ENCODE measurements at regions not wholly inside any gene's neighbourhood (a gene's known extent, or its start where the extent isn't known, plus 50 kb on each side); places are given as distances from the start of the nearest gene placed in this dataset.

GRCh38 chr4:179624768-179625181, 2182.5 kb upstream of the AGA start:
- H3K36me3 ChIP-seq, result no peaks in the 10 kb centered on the region
- 55 to 64% (median 56%) methylated on average over 4 of the region's 4 CpGs for WGBS, 5 donors
- no peak for DNase-seq

GRCh38 chr4:179625406-179625805, 2183.2 kb upstream of the AGA start:
- no peaks in the 10 kb centered on the region for H3K36me3 ChIP-seq
- no peak for TF ChIP-seq POLR2AphosphoS5 (IDR thresholded peaks at IDR 0.05)
- no peak for TF ChIP-seq POLR2A (IDR thresholded peaks at IDR 0.05)
- no peak for TF ChIP-seq CTCF (IDR thresholded peaks at IDR 0.05 in 8 of 11, conservative IDR thresholded peaks at IDR 0.05 in 3 of 11)
- no peaks in the 10 kb centered on the region for H3K27me3 ChIP-seq (replicated peaks in 1 of 7)
- H3K27ac ChIP-seq, result no peak overlapping the region
- WGBS, 5 donors, result 49 to 78% (median 58%) methylated on average over 1 of the region's 1 CpG
- H3K4me3 ChIP-seq, result no peak overlapping the region
- DNase-seq, result no peak
- no peaks in the 10 kb centered on the region for H3K9me3 ChIP-seq
- no peaks in the 10 kb centered on the region for H3K4me1 ChIP-seq
- intact Hi-C loops (cut with DNase I; ENCODE audit: low total_unique reads), result no loop called here

More at GRCh38 chr4:179624768-179625181, 2182.5 kb upstream of the AGA start:
- intact Hi-C loops (cut with DNase I; ENCODE audit: low total_unique reads), result no loop called here
- no peaks in the 10 kb centered on the region for H3K9me3 ChIP-seq
- no peaks in the 10 kb centered on the region for H3K4me1 ChIP-seq
- no peaks in the 10 kb centered on the region for H3K27me3 ChIP-seq (replicated peaks in 1 of 7)
- no peak overlapping the region for H3K27ac ChIP-seq
- TF ChIP-seq POLR2AphosphoS5 (IDR thresholded peaks at IDR 0.05) (no peak), POLR2A (IDR thresholded peaks at IDR 0.05) (no peak), CTCF (IDR thresholded peaks at IDR 0.05 in 8 of 11, conservative IDR thresholded peaks at IDR 0.05 in 3 of 11) (no peak)
- no peak overlapping the region for H3K4me3 ChIP-seq

DNA sequence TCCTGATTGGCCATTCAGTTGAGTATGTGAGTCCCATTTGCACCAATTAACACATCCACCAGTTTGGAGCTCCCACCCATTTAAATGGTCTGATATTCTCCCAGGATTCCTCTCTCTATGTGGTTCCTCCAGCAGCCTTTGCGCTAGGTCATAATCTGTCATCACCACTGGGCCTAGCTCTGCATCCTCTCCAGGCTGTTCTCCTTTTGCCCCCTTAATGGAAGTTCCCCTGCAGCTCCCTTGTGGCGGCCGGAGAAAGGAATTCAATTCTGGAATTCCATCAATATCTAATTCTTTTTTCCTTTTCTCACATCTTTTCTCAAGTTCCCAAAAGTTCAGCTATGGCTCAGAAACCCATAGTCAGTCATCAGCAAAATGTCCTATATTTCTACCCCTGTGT, 2184.4 kb upstream of the AGA start:
- Histone ChIP-seq H3K36me3 (no peaks in the 10 kb centered on the region), H3K4me1 (no peaks in the 10 kb centered on the region), H3K27ac (no peak overlapping the region), H3K4me3 (no peak overlapping the region), H3K9me3 (no peaks in the 10 kb centered on the region), H3K27me3 (replicated peaks in 1 of 7) (no peaks in the 10 kb centered on the region)
- 67 to 95% (median 78%) methylated on average over 3 of the region's 3 CpGs for WGBS, 5 donors
- intact Hi-C loops (cut with DNase I; ENCODE audit: low total_unique reads), result no loop called here
- no peak for TF ChIP-seq POLR2AphosphoS5 (IDR thresholded peaks at IDR 0.05)
- TF ChIP-seq CTCF (IDR thresholded peaks at IDR 0.05 in 8 of 11, conservative IDR thresholded peaks at IDR 0.05 in 3 of 11), result no peak
- TF ChIP-seq POLR2A (IDR thresholded peaks at IDR 0.05), result no peak
- DNase-seq, result no peak

DNA sequence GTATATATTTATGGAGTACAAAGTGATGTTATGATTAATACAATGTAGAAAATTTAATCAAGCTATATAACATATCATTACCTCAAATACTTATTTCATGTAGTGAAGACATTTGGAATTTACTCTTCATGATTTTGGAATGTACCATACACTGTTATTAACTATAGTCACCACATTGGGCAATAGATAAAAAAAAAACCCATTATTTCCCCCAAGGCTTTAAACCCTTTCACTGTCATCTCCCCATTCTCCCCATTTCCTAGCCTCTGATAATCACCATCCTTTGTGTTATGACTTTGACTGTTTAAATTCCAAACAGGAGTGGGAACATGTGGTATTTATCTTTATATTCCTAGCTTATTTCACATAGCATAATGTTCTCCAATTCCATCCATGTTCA, 2189.1 kb upstream of the AGA start:
- TF ChIP-seq CTCF (IDR thresholded peaks at IDR 0.05 in 8 of 11, conservative IDR thresholded peaks at IDR 0.05 in 3 of 11), result no peak
- TF ChIP-seq POLR2A (IDR thresholded peaks at IDR 0.05), result no peak
- TF ChIP-seq POLR2AphosphoS5 (IDR thresholded peaks at IDR 0.05), result no peak
- H3K9me3 ChIP-seq, result no peaks in the 10 kb centered on the region
- H3K27ac ChIP-seq, result no peak overlapping the region
- H3K27me3 ChIP-seq (replicated peaks in 1 of 7), result no peaks in the 10 kb centered on the region
- no peak overlapping the region for H3K4me3 ChIP-seq
- intact Hi-C loops (cut with DNase I; ENCODE audit: low total_unique reads), result no loop called here
- DNase-seq, result no peak
- no peaks in the 10 kb centered on the region for H3K4me1 ChIP-seq
- no peaks in the 10 kb centered on the region for H3K36me3 ChIP-seq
